Thyroid gland (tissue), 4 donors: ENCODE measurements at regions not wholly inside any gene's neighbourhood (a gene's known extent, or its start where the extent isn't known, plus 50 kb on each side); places are given as distances from the start of the nearest gene placed in this dataset.

ENCODE experiments used
- DNase-seq, 2 donors: peaks; one replicate each; pipeline ENCODE4 v3.0.0-alpha.2; 2019
- H3K27ac ChIP-seq, 3 donors: fragments of 200-600 bp; sonication (generic); 1 replicate in 2 of 3; 2 replicates in 1 of 3; pipeline ENCODE4 v1.5.1; 2016 to 2019; ENCODE audit warnings: mild to moderate bottlenecking in 1 of 3, moderate library complexity in 1 of 3
- H3K27me3 ChIP-seq: fragments of 200-600 bp; sonication (generic); one replicate; pipeline ENCODE4 v1.5.1; 2019
- H3K36me3 ChIP-seq, 2 donors: fragments of 200-600 bp; sonication (generic); one replicate each; pipeline ENCODE4 v1.5.1; 2016 to 2019
- H3K4me1 ChIP-seq, 2 donors: fragments of 200-600 bp; sonication (generic); one replicate each; pipeline ENCODE4 v1.5.1; 2017 to 2019
- H3K4me3 ChIP-seq, 3 donors: fragments of 200-600 bp; sonication (generic); replicated peaks in 1 of 3; 1 replicate in 2 of 3; 2 replicates in 1 of 3; pipeline ENCODE4 v1.5.1; 2016; ENCODE audit warnings: mild to moderate bottlenecking in 1 of 3
- H3K9me3 ChIP-seq: fragments of 200-600 bp; sonication (generic); one replicate; pipeline ENCODE4 v1.5.1; 2017
- POLR2A ChIP-seq, 2 donors: fragments of 450-650 bp; IDR thresholded peaks; one replicate each; pipeline ENCODE4 v1.6.1; 2017; ENCODE audit warnings: antibody characterized with exemption in 2 of 2, mild to moderate bottlenecking in 2 of 2, moderate library complexity in 1 of 2
- WGBS, 2 donors: methylation state at CpG; one replicate each; pipeline ENCODE4 v1.1.5; 2017; 5-methylcytosine and 5-hydroxymethylcytosine counted together
- intact Hi-C: fragments of 100-400 bp; cut with DNase I; formaldehyde crosslinking; loops from one replicate; pipeline ENCODE4 v1.15.1; 2023
- TF ChIP-seq, protein P1 (sequence below), 6 experiments: fragments of 200-600 bp in 3 of 6; fragments of 450-650 bp in 3 of 6; sonication (generic) in 3 of 6; IDR thresholded peaks; one replicate each; pipeline ENCODE4 v1.5.1; 2016 to 2019; ENCODE audit warnings: antibody characterized with exemption in 6 of 6, mild to moderate bottlenecking in 2 of 6, inconsistent platforms in 1 of 6, moderate library complexity in 1 of 6

DNA sequence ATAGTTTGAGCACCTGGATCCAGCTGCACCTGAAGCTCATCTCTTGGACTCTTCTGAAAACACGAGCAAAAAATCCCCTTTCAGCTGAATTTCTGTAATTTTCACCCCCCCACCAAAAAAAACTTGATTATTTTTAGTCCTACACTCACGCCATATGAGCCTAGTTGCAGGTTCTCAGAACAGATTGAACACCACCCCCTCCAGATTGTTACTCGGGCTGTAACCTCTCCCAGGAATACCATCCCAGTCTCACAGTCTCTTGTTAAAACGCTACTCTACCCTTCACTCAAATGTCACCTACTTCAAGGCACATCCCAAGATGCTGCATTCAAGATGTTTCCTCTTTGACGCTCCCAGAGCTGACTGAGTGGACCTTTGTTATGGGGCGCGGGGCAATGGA lies 96.3 kb upstream of the PRDM11 start:
- no peaks in the 10 kb centered on the region for H3K27me3 ChIP-seq

DNA sequence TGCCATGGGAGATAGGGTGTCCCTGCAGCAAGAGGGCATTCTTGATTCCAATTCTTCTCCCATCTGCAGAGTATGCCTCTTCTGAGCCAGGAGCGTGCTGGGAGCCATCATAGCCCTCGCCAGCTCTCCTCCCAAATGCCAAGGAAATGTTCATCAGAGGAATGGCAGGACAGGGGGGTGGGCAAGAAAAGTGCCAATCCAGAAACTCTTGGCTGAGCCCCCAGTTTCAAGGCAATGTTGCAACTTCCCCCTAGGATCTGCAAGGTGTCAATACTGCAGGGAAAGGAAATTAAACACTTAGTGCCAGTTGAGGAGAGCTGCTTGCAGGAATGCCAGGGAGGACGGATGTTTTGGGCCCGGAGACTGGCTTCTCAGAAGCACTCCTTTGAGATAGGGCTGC lies 94.8 kb upstream of the PRDM11 start:
- H3K9me3 ChIP-seq, result no peaks in the 10 kb centered on the region
- intact Hi-C loops, result no loop called here
- no peak for TF ChIP-seq POLR2A (IDR thresholded peaks at IDR 0.05)
- no peak for DNase-seq
- H3K27ac ChIP-seq, result no peak overlapping the region
- H3K4me3 ChIP-seq, result no peak overlapping the region
- H3K4me1 ChIP-seq, result peaks cover 6 to 17% of the 10 kb centered on the region in 2 donors
- H3K27me3 ChIP-seq, result no peaks in the 10 kb centered on the region
- H3K36me3 ChIP-seq, result no peaks in the 10 kb centered on the region
- 86 to 93% methylated on average over 4 of the region's 4 CpGs for WGBS, 2 donors

More for the DNA sequence above, 96.3 kb upstream of the PRDM11 start:
- no peak for DNase-seq
- peaks cover 6 to 29% of the 10 kb centered on the region in 2 donors for H3K4me1 ChIP-seq
- H3K27ac ChIP-seq, result no peak overlapping the region
- intact Hi-C loops, result no loop called here
- TF ChIP-seq POLR2A (IDR thresholded peaks at IDR 0.05), result no peak
- TF ChIP-seq, protein P1, sequence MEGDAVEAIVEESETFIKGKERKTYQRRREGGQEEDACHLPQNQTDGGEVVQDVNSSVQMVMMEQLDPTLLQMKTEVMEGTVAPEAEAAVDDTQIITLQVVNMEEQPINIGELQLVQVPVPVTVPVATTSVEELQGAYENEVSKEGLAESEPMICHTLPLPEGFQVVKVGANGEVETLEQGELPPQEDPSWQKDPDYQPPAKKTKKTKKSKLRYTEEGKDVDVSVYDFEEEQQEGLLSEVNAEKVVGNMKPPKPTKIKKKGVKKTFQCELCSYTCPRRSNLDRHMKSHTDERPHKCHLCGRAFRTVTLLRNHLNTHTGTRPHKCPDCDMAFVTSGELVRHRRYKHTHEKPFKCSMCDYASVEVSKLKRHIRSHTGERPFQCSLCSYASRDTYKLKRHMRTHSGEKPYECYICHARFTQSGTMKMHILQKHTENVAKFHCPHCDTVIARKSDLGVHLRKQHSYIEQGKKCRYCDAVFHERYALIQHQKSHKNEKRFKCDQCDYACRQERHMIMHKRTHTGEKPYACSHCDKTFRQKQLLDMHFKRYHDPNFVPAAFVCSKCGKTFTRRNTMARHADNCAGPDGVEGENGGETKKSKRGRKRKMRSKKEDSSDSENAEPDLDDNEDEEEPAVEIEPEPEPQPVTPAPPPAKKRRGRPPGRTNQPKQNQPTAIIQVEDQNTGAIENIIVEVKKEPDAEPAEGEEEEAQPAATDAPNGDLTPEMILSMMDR (IDR thresholded peaks at IDR 0.05), result no peak
- no peaks in the 10 kb centered on the region for H3K9me3 ChIP-seq
- 86 to 91% methylated on average over 7 of the region's 7 CpGs for WGBS, 2 donors
- H3K4me3 ChIP-seq, result no peak overlapping the region
- no peaks in the 10 kb centered on the region for H3K36me3 ChIP-seq

DNA sequence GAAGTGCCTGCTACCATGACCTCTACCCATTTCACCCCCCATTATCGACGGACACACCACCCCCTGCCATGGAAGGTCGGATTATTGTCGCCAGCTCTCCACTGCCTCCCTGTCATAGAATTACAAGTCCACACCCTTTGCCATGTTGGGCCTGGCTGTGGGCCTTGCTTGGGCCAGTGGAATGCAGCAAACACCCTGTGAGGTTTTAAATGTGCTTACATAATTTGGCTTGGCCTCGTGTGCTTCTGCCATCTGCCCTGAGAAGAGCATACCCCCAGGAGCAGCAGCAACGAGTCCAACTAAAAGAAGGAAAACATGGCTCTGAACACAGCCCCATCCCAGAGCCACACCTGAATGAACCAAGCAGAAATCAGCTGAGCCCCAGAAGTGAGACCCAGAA lies 94.1 kb upstream of the PRDM11 start:
- WGBS, 2 donors, result 71 to 75% methylated on average over 6 of the region's 6 CpGs
- intact Hi-C loops, result no loop called here
- no peak overlapping the region for H3K27ac ChIP-seq
- TF ChIP-seq POLR2A (IDR thresholded peaks at IDR 0.05), result no peak
- TF ChIP-seq, protein P1 (IDR thresholded peaks at IDR 0.05), result no peak
- H3K4me3 ChIP-seq, result no peak overlapping the region
- H3K9me3 ChIP-seq, result no peaks in the 10 kb centered on the region
- H3K36me3 ChIP-seq, result no peaks in the 10 kb centered on the region
- H3K4me1 ChIP-seq, result peaks cover 6 to 11% of the 10 kb centered on the region in 2 donors
- DNase-seq, result no peak
- no peaks in the 10 kb centered on the region for H3K27me3 ChIP-seq

DNA sequence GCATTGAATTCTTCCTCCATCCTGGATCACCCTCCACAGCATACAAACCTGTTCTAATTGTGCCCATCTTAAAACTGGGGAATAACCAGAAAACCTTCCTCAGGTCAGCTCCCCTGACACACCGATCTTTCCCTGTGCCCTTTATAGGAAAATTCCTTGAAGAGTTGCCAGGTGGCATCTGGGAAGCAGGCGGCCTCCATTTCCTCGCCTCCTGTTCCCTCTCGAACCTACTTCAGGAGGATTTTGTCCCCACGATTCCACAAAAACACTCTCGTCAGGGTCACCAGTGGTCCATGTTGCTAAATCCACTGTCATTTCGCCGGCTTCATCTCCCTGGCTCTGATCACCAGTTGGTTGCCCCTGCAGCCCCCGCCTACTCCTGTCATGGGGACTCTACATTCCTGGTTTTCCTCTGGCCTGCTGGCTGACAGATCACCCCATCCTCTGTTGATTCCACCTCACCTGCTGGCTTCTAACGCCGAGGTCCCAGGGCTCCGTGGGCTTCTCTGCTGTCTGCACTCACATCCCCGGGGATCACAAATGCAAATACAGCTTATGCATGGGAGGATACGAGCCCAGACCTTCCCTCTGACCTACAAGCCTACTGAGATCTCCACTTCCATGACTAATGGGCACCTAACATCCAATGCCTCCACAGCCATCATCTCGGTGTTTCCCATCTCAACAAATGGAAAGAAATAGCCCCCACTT lies 92.5 kb upstream of the PRDM11 start:
- Histone ChIP-seq H3K27ac (no peak overlapping the region), H3K36me3 (no peaks in the 10 kb centered on the region), H3K4me3 (no peak overlapping the region), H3K9me3 (no peaks in the 10 kb centered on the region), H3K4me1 (peaks cover 0 to 6% of the 10 kb centered on the region in 2 donors), H3K27me3 (no peaks in the 10 kb centered on the region)
- 79 to 83% methylated on average over 15 of the region's 15 CpGs for WGBS, 2 donors
- intact Hi-C loops, result no loop called here
- no peak for DNase-seq
- TF ChIP-seq, protein P1 (IDR thresholded peaks at IDR 0.05), result no peak
- TF ChIP-seq POLR2A (IDR thresholded peaks at IDR 0.05), result no peak

DNA sequence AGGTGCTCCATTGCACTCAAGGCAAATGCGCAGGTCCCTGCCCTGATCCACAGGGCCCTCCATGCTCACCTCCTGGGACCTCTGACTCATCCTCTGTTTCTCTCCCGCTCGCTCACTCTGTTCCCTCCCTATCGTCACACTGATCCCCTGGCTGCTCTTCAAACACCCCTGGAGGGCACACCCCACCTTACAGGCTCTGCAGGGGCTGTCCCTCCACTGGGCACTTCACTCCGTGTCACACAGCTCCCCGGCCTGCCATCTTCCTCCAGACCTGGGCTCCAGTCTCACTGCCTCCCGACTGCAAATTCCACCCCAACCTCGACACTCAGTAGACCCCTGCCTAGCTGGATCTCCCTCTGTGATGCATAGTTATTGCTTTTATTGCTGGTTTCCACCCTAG lies 91.5 kb upstream of the PRDM11 start:
- WGBS, 2 donors, result 93 to 97% methylated on average over 8 of the region's 8 CpGs
- intact Hi-C loops, result no loop called here
- Histone ChIP-seq H3K4me1 (peaks cover 0 to 3% of the 10 kb centered on the region in 2 donors), H3K9me3 (no peaks in the 10 kb centered on the region), H3K27me3 (no peaks in the 10 kb centered on the region), H3K36me3 (no peaks in the 10 kb centered on the region), H3K27ac (no peak overlapping the region), H3K4me3 (no peak overlapping the region)
- TF ChIP-seq, protein P1 (IDR thresholded peaks at IDR 0.05), result no peak
- no peak for TF ChIP-seq POLR2A (IDR thresholded peaks at IDR 0.05)
- no peak for DNase-seq
